ENCODE measurements at regions not wholly inside any gene's neighbourhood (a gene's known extent, or its start where the extent isn't known, plus 50 kb on each side); places are given as distances from the start of the nearest gene placed in this dataset.
"Not testable (repeated sequence)": the region's sequence is repeated elsewhere in the genome, so short reads cannot be mapped to it uniquely, and the experiment has no call there.

GRCh38 chr10:30219971-30220751 is 128.9 kb downstream of the MTPAP start:
- H3K27me3 Mint-ChIP-seq, result peaks cover 17% of the 10 kb centered on the region
- H3K4me1 Mint-ChIP-seq (ENCODE audit: low read depth), result peaks cover 6% of the 10 kb centered on the region
- ChIA-PET POLR2A (no interaction called here), CTCF (no interaction called here)
- no peak overlapping the region for H3K4me3 Mint-ChIP-seq
- no peak overlapping the region for H3K27ac Mint-ChIP-seq
- DNase-seq, result no peak
- no peaks in the 10 kb centered on the region for H3K9me3 Mint-ChIP-seq
- H3K36me3 Mint-ChIP-seq, result no peaks in the 10 kb centered on the region
- intact Hi-C loops (cut with micrococcal nuclease), result no loop called here

GRCh38 chr10:30216821-30217220 is 132.3 kb downstream of the MTPAP start:
- Mint-ChIP-seq H3K27me3 (peaks cover 16% of the 10 kb centered on the region), H3K4me3 (no peak overlapping the region), H3K27ac (no peak overlapping the region), H3K4me1 (ENCODE audit: low read depth) (peaks cover 6% of the 10 kb centered on the region), H3K9me3 (no peaks in the 10 kb centered on the region), H3K36me3 (no peaks in the 10 kb centered on the region)
- no peak for DNase-seq
- intact Hi-C loops (cut with micrococcal nuclease), result no loop called here
- POLR2A ChIA-PET, result no interaction called here
- CTCF ChIA-PET, result no interaction called here

- no peaks in the 10 kb centered on the region for H3K9me3 Mint-ChIP-seq
- no peak overlapping the region for H3K27ac Mint-ChIP-seq
- no peak overlapping the region for H3K4me3 Mint-ChIP-seq
- ChIA-PET CTCF (no interaction called here), POLR2A (no interaction called here)
- peaks cover 6% of the 10 kb centered on the region for H3K4me1 Mint-ChIP-seq (ENCODE audit: low read depth)
- peaks cover 16% of the 10 kb centered on the region for H3K27me3 Mint-ChIP-seq
- intact Hi-C loops (cut with micrococcal nuclease), result no loop called here
- DNase-seq, result no peak
- no peaks in the 10 kb centered on the region for H3K36me3 Mint-ChIP-seq
Measured at GRCh38 chr10:30215623-30216022, 133.5 kb downstream of the MTPAP start.

- peaks cover 3% of the 10 kb centered on the region for H3K4me1 Mint-ChIP-seq (ENCODE audit: low read depth)
- DNase-seq, result no peak
- H3K9me3 Mint-ChIP-seq, result no peaks in the 10 kb centered on the region
- intact Hi-C loops (cut with micrococcal nuclease), result no loop called here
- peaks cover 12% of the 10 kb centered on the region for H3K27me3 Mint-ChIP-seq
- no peaks in the 10 kb centered on the region for H3K36me3 Mint-ChIP-seq
- POLR2A ChIA-PET, result no interaction called here
- no peak overlapping the region for H3K27ac Mint-ChIP-seq
- CTCF ChIA-PET, result no interaction called here
- no peak overlapping the region for H3K4me3 Mint-ChIP-seq
Measured at GRCh38 chr10:30215141-30215540, 133.9 kb downstream of the MTPAP start.

- CTCF ChIA-PET, result no interaction called here
- Mint-ChIP-seq H3K9me3 (no peaks in the 10 kb centered on the region), H3K27me3 (peaks cover 6% of the 10 kb centered on the region), H3K27ac (no peak overlapping the region), H3K36me3 (no peaks in the 10 kb centered on the region), H3K4me3 (no peak overlapping the region), H3K4me1 (ENCODE audit: low read depth) (no peaks in the 10 kb centered on the region)
- no peak for DNase-seq
- intact Hi-C loops (cut with micrococcal nuclease), result no loop called here
- POLR2A ChIA-PET, result no interaction called here
Measured at GRCh38 chr10:30210296-30210695, 138.8 kb downstream of the MTPAP start.

GRCh38 chr10:30208330-30208729 is 140.7 kb downstream of the MTPAP start:
- H3K27ac Mint-ChIP-seq, result no peak overlapping the region
- H3K36me3 Mint-ChIP-seq, result no peaks in the 10 kb centered on the region
- DNase-seq, result no peak
- peaks cover 9% of the 10 kb centered on the region for H3K27me3 Mint-ChIP-seq
- ChIA-PET POLR2A (no interaction called here), CTCF (no interaction called here)
- H3K4me3 Mint-ChIP-seq, result no peak overlapping the region
- no peaks in the 10 kb centered on the region for H3K4me1 Mint-ChIP-seq (ENCODE audit: low read depth)
- intact Hi-C loops (cut with micrococcal nuclease), result no loop called here
- H3K9me3 Mint-ChIP-seq, result peaks cover 5% of the 10 kb centered on the region

GRCh38 chr10:30207485-30208052 is 141.5 kb downstream of the MTPAP start:
- intact Hi-C loops (cut with micrococcal nuclease), result no loop called here

GRCh38 chr10:30200017-30200415 is 140.6 kb upstream of the JCAD start:
- no peak for DNase-seq
- H3K9me3 Mint-ChIP-seq, result peaks cover 5% of the 10 kb centered on the region
- H3K27me3 Mint-ChIP-seq, result peaks cover 8% of the 10 kb centered on the region
- H3K27ac Mint-ChIP-seq, result no peak overlapping the region
- no peaks in the 10 kb centered on the region for H3K4me1 Mint-ChIP-seq (ENCODE audit: low read depth)
- ChIA-PET CTCF (no interaction called here), POLR2A (no interaction called here)
- no peak overlapping the region for H3K4me3 Mint-ChIP-seq
- intact Hi-C loops (cut with micrococcal nuclease), result no loop called here
- no peaks in the 10 kb centered on the region for H3K36me3 Mint-ChIP-seq

More at GRCh38 chr10:30207485-30208052, 141.5 kb downstream of the MTPAP start:
- ChIA-PET POLR2A (no interaction called here), CTCF (no interaction called here)
- no peaks in the 10 kb centered on the region for H3K36me3 Mint-ChIP-seq
- no peak overlapping the region for H3K27ac Mint-ChIP-seq
- peaks cover 5% of the 10 kb centered on the region for H3K9me3 Mint-ChIP-seq
- H3K4me1 Mint-ChIP-seq (ENCODE audit: low read depth), result no peaks in the 10 kb centered on the region
- H3K4me3 Mint-ChIP-seq, result no peak overlapping the region
- no peak for DNase-seq
- H3K27me3 Mint-ChIP-seq, result peaks cover 9% of the 10 kb centered on the region

GRCh38 chr10:30199376-30200016 is 140.1 kb upstream of the JCAD start:
- Mint-ChIP-seq H3K4me1 (ENCODE audit: low read depth) (no peaks in the 10 kb centered on the region), H3K9me3 (peaks cover 5% of the 10 kb centered on the region), H3K27ac (no peak overlapping the region), H3K36me3 (no peaks in the 10 kb centered on the region), H3K27me3 (peaks cover 8% of the 10 kb centered on the region), H3K4me3 (no peak overlapping the region)
- DNase-seq, result no peak
- intact Hi-C loops (cut with micrococcal nuclease), result no loop called here
- CTCF ChIA-PET, result no interaction called here
- POLR2A ChIA-PET, result no interaction called here

- no peak for DNase-seq
- CTCF ChIA-PET, result no interaction called here
- Mint-ChIP-seq H3K27me3 (peaks cover 8% of the 10 kb centered on the region), H3K27ac (no peak overlapping the region), H3K4me1 (ENCODE audit: low read depth) (peaks cover 5% of the 10 kb centered on the region), H3K36me3 (no peaks in the 10 kb centered on the region), H3K4me3 (no peak overlapping the region), H3K9me3 (no peaks in the 10 kb centered on the region)
- intact Hi-C loops (cut with micrococcal nuclease), result no loop called here
- POLR2A ChIA-PET, result no interaction called here
Measured at GRCh38 chr10:30197186-30197585, 137.8 kb upstream of the JCAD start.

- DNase-seq; intact Hi-C loops (cut with micrococcal nuclease); H3K27me3 Mint-ChIP-seq; POLR2A ChIA-PET; H3K36me3 Mint-ChIP-seq; H3K27ac Mint-ChIP-seq; H3K4me3 Mint-ChIP-seq; CTCF ChIA-PET; H3K9me3 Mint-ChIP-seq; H3K4me1 Mint-ChIP-seq (ENCODE audit: low read depth): not testable (repeated sequence)
Measured at GRCh38 chr10:30196559-30196958, 137.2 kb upstream of the JCAD start.

GRCh38 chr10:30192846-30193608 is 133.6 kb upstream of the JCAD start:
- intact Hi-C loops (cut with micrococcal nuclease), result no loop called here
- ChIA-PET CTCF (no interaction called here), POLR2A (interaction anchor here (0.7 kb wide), 1 partner anchor 274 kb away, joined by 3 read pairs; no protein-coding TSS in a partner anchor)
- no peak overlapping the region for H3K4me3 Mint-ChIP-seq
- no peaks in the 10 kb centered on the region for H3K27me3 Mint-ChIP-seq
- H3K27ac Mint-ChIP-seq, result no peak overlapping the region
- H3K4me1 Mint-ChIP-seq (ENCODE audit: low read depth), result peaks cover 5% of the 10 kb centered on the region
- H3K9me3 Mint-ChIP-seq, result no peaks in the 10 kb centered on the region
- H3K36me3 Mint-ChIP-seq, result no peaks in the 10 kb centered on the region
- DNase-seq, result no peak
